ENCODE measurements at regions not wholly inside any gene's neighbourhood (a gene's known extent, or its start where the extent isn't known, plus 50 kb on each side); places are given as distances from the start of the nearest gene placed in this dataset.
A peak's percentile ranks its signal among the peaks of the same experiment; 100 is the strongest.

DNA sequence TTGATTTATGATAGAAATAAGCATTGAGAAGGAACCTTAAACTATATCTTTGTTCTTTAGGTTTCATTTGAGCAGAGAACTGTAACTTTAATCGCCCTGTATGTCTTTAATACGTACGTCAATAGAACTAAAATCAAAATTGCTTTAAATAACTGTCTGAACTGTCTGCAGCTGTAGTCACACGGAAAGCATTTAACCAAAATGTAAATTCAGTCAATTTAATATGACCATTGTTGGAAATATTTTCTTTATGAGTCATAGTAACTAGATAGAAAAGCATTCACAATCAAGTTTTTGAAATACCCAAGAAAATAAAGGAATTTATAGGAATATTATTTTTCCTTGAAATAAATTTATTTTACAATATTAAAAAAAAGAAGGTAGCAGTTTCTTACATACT is 157.1 kb upstream of the CDH6 start:
- TF ChIP-seq EP300 (IDR thresholded peaks at IDR 0.05; ENCODE audit: borderline replicate concordance) (peak; percentile 41; the same call in 1 of the 2 replicates), RAD21 (IDR thresholded peaks at IDR 0.05; ENCODE audit: low read depth) (no peak), EGR1 (IDR thresholded peaks at IDR 0.05) (no peak), CREB1 (IDR thresholded peaks at IDR 0.05; ENCODE audit: low read depth) (no peak), CEBPB (IDR thresholded peaks at IDR 0.05) (no peak), ZBTB7A (IDR thresholded peaks at IDR 0.05; ENCODE audit: low read depth) (no peak), TAF1 (IDR thresholded peaks at IDR 0.05; ENCODE audit: low read depth) (no peak), NFIC (IDR thresholded peaks at IDR 0.05) (no peak), TCF12 (IDR thresholded peaks at IDR 0.05; ENCODE audit: low read depth) (no peak), TEAD4 (IDR thresholded peaks at IDR 0.05) (peak; percentile 49; the same call in 1 of the 2 replicates), FOXM1 (IDR thresholded peaks at IDR 0.05; ENCODE audit: borderline replicate concordance, low read depth) (peak; percentile 60), YY1 (IDR thresholded peaks at IDR 0.05; ENCODE audit: low read depth) (no peak)
- TF ChIP-seq, protein P1, sequence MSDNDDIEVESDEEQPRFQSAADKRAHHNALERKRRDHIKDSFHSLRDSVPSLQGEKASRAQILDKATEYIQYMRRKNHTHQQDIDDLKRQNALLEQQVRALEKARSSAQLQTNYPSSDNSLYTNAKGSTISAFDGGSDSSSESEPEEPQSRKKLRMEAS (IDR thresholded peaks at IDR 0.05) = no peak
- TF ChIP-seq, protein P2, sequence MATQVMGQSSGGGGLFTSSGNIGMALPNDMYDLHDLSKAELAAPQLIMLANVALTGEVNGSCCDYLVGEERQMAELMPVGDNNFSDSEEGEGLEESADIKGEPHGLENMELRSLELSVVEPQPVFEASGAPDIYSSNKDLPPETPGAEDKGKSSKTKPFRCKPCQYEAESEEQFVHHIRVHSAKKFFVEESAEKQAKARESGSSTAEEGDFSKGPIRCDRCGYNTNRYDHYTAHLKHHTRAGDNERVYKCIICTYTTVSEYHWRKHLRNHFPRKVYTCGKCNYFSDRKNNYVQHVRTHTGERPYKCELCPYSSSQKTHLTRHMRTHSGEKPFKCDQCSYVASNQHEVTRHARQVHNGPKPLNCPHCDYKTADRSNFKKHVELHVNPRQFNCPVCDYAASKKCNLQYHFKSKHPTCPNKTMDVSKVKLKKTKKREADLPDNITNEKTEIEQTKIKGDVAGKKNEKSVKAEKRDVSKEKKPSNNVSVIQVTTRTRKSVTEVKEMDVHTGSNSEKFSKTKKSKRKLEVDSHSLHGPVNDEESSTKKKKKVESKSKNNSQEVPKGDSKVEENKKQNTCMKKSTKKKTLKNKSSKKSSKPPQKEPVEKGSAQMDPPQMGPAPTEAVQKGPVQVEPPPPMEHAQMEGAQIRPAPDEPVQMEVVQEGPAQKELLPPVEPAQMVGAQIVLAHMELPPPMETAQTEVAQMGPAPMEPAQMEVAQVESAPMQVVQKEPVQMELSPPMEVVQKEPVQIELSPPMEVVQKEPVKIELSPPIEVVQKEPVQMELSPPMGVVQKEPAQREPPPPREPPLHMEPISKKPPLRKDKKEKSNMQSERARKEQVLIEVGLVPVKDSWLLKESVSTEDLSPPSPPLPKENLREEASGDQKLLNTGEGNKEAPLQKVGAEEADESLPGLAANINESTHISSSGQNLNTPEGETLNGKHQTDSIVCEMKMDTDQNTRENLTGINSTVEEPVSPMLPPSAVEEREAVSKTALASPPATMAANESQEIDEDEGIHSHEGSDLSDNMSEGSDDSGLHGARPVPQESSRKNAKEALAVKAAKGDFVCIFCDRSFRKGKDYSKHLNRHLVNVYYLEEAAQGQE (IDR thresholded peaks at IDR 0.05; ENCODE audit: low read depth) = no peak
- TF ChIP-seq, protein P3, sequence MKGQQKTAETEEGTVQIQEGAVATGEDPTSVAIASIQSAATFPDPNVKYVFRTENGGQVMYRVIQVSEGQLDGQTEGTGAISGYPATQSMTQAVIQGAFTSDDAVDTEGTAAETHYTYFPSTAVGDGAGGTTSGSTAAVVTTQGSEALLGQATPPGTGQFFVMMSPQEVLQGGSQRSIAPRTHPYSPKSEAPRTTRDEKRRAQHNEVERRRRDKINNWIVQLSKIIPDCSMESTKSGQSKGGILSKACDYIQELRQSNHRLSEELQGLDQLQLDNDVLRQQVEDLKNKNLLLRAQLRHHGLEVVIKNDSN (IDR thresholded peaks at IDR 0.05) = no peak

DNA sequence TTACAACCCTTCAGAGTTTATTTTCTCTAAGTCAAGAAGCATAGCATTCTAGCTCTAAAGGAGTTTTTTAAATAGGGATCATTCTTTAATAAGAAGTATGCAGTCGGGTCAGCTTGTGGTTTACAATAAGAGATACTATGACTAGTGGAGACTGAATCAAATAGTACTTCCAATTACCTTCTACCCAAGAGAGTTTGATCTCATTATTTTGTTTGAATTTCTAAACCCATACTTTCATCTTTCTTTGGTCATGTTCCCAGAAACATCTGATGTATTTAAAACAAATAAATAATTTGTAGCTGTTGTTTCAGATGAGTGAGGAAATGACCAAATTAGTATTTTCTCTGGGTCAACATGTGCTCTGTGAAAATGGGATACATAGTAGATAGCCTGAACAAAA is 160.2 kb upstream of the CDH6 start:
- TF ChIP-seq TCF12 (IDR thresholded peaks at IDR 0.05; ENCODE audit: low read depth) (no peak), TAF1 (IDR thresholded peaks at IDR 0.05; ENCODE audit: low read depth) (no peak), RAD21 (IDR thresholded peaks at IDR 0.05; ENCODE audit: low read depth) (no peak), FOXM1 (IDR thresholded peaks at IDR 0.05; ENCODE audit: borderline replicate concordance, low read depth) (no peak)
- TF ChIP-seq, protein P1 (IDR thresholded peaks at IDR 0.05) = no peak

DNA sequence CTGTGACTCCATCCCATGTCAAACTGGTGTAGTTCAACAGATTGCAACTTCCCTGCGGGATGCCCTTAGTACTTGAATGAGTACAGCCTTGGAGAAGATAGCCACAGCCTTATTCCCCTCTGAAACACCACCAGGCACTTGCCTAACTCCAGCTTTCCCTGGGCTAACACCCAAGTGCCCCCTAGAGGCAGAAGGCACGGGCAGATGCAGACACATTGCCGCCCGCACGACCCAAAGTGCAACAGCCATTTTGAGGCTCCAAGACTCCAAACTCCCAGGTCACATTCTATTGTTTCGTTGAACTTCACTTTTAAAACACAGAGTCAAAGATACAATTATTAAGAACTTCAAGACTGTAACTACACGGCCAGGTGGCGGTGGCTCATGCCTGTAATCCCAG is 163.6 kb upstream of the CDH6 start:
- TF ChIP-seq TAF1 (IDR thresholded peaks at IDR 0.05; ENCODE audit: low read depth) = no peak
- no peak for TF ChIP-seq NFIC (IDR thresholded peaks at IDR 0.05)
- TF ChIP-seq ZBTB7A (IDR thresholded peaks at IDR 0.05; ENCODE audit: low read depth) = no peak
- TF ChIP-seq EP300 (IDR thresholded peaks at IDR 0.05; ENCODE audit: borderline replicate concordance) = no peak
- no peak for TF ChIP-seq EGR1 (IDR thresholded peaks at IDR 0.05)
- TF ChIP-seq, protein P3 (IDR thresholded peaks at IDR 0.05) = no peak
- TF ChIP-seq, protein P1 (IDR thresholded peaks at IDR 0.05) = no peak
- TF ChIP-seq TCF12 (IDR thresholded peaks at IDR 0.05; ENCODE audit: low read depth) = no peak
- TF ChIP-seq, protein P2 (IDR thresholded peaks at IDR 0.05; ENCODE audit: low read depth) = no peak
- TF ChIP-seq YY1 (IDR thresholded peaks at IDR 0.05; ENCODE audit: low read depth) = no peak
- no peak for TF ChIP-seq CREB1 (IDR thresholded peaks at IDR 0.05; ENCODE audit: low read depth)
- TF ChIP-seq TEAD4 (IDR thresholded peaks at IDR 0.05) = no peak
- TF ChIP-seq CEBPB (IDR thresholded peaks at IDR 0.05) = no peak

DNA sequence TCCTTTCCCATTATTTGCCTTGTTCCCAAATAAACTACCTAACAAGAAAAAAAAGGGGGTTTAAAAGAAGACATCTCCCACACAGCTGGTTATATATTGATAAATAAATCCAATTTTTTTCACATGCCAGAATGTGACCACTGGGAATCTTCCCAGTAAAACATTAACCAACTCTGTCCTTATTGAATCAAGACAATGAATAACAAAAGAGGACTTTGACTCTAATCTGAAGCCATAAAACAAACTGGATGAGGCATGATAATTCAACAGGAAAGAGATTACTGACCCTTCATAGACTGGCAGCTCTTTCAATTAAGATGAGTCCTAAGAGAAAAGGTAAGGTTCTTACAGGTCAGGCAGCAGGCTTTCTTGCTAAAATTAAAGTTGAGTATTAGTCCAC is 165.8 kb upstream of the CDH6 start:
- TF ChIP-seq FOXM1 (IDR thresholded peaks at IDR 0.05; ENCODE audit: borderline replicate concordance, low read depth) (no peak), NFIC (IDR thresholded peaks at IDR 0.05) (no peak), TCF12 (IDR thresholded peaks at IDR 0.05; ENCODE audit: low read depth) (no peak), YY1 (IDR thresholded peaks at IDR 0.05; ENCODE audit: low read depth) (no peak), EP300 (IDR thresholded peaks at IDR 0.05; ENCODE audit: borderline replicate concordance) (no peak)

DNA sequence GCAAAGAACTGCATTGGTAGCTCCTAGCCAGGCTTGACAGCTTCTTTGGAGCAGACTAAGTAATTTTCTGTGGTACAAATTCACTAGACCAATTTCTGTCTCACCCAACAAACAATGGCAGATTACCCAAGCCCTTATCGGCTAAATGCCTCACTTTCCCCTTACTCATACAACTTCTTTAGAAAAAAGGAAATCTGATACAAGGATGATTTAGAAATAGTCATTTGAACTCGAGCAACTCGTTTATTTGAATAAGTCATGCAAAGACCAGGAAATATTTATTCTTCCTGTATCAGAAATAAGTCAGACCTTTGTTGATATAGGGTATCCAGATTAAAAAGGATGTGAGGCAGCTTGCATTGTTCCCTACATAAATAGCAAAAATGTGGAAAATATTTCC is 170.4 kb upstream of the CDH6 start:
- TF ChIP-seq FOXM1 (IDR thresholded peaks at IDR 0.05; ENCODE audit: borderline replicate concordance, low read depth) = 0 out of 2 replicates have a peak, but pooled peaks have one; percentile 15
- no peak for TF ChIP-seq ZBTB7A (IDR thresholded peaks at IDR 0.05; ENCODE audit: low read depth)

DNA sequence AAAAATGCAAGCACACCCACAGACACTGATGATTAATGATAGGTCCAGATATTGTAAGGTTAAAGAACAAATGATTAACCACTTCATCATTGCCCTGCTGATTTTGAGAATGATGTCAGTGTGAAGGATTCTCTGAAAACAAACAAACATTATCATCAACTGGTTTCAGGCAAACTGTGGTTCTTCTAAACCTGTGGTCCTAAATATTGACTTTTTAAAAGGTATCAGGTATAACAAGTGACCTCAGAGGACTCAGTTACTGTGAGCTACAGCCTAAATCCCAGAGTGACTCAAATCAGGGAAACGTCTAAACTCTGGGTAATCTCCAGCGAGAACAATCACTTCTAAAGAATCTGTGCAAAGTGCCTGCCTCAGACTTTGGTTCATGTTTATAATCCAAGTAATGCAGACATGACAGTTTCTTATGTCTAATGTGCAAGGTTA is 172.3 kb upstream of the CDH6 start:
- TF ChIP-seq TAF1 (IDR thresholded peaks at IDR 0.05; ENCODE audit: low read depth) (no peak), FOXM1 (IDR thresholded peaks at IDR 0.05; ENCODE audit: borderline replicate concordance, low read depth) (no peak), CEBPB (IDR thresholded peaks at IDR 0.05) (no peak), EP300 (IDR thresholded peaks at IDR 0.05; ENCODE audit: borderline replicate concordance) (no peak), ZBTB7A (IDR thresholded peaks at IDR 0.05; ENCODE audit: low read depth) (no peak), NFIC (IDR thresholded peaks at IDR 0.05) (no peak)
- TF ChIP-seq, protein P2 (IDR thresholded peaks at IDR 0.05; ENCODE audit: low read depth) = no peak
- TF ChIP-seq, protein P3 (IDR thresholded peaks at IDR 0.05) = no peak

Measured in Ishikawa (cell line).